H1 (cell line): ENCODE measurements at regions not wholly inside any gene's neighbourhood (a gene's known extent, or its start where the extent isn't known, plus 50 kb on each side); places are given as distances from the start of the nearest gene placed in this dataset.

Experiments used
- BRCA1 ChIP-seq: IDR thresholded peaks from 2 replicates; pipeline ENCODE4 v1.6.1; 2012; ENCODE audit warnings: low read depth, low read length, improper control_type of control experiment
- CTCF ChIP-seq, 3 experiments: IDR thresholded peaks; 1 replicate in 2 of 3; 2 replicates in 1 of 3; pipeline versions ENCODE4 v1.5.1 to v1.6.1; 2011; ENCODE audit warnings: low read length in 3 of 3, mild to moderate bottlenecking in 3 of 3, inconsistent platforms in 2 of 3, low read depth in 1 of 3, moderate library complexity in 1 of 3; ENCODE audit not compliant: insufficient read depth in 1 of 3; ENCODE audit errors: control extremely low read depth in 1 of 3
- GTF2F1 ChIP-seq: IDR thresholded peaks from 2 replicates; pipeline ENCODE4 v1.6.1; 2012; ENCODE audit warnings: low read depth, low read length, improper control_type of control experiment, borderline replicate concordance
- JUND ChIP-seq: IDR thresholded peaks from 2 replicates; pipeline ENCODE4 v1.6.1; 2011; ENCODE audit warnings: mild to moderate bottlenecking, improper control_type of control experiment, low read length
- TAF7 ChIP-seq: optimal IDR thresholded peaks from 2 replicates; pipeline ENCODE3; 2011; ENCODE audit warnings: low read depth, mild to moderate bottlenecking, inconsistent platforms, low read length, moderate library complexity, borderline replicate concordance
- TCF12 ChIP-seq: IDR thresholded peaks from 2 replicates; pipeline ENCODE4 v1.6.1; 2011; ENCODE audit warnings: low read depth, mild to moderate bottlenecking, low read length
- ZNF274 ChIP-seq: IDR thresholded peaks from 2 replicates; pipeline ENCODE4 v1.7.0; 2012; ENCODE audit warnings: low read length, borderline replicate concordance; ENCODE audit errors: extremely low read depth
- TF ChIP-seq, protein P1 (sequence below): IDR thresholded peaks from 2 replicates; pipeline ENCODE4 v1.6.1; 2012; ENCODE audit warnings: inconsistent platforms

- no peak for TF ChIP-seq TAF7
- TF ChIP-seq JUND = no peak
- TF ChIP-seq GTF2F1 = no peak
- TF ChIP-seq ZNF274 = no peak
- TF ChIP-seq CTCF (IDR thresholded peaks at IDR 0.05; ENCODE audit: control extremely low read depth in 1 of 3, insufficient read depth in 1 of 3, low read depth in 1 of 3, low read length in 3 of 3) = no peak
- no peak for TF ChIP-seq BRCA1
- TF ChIP-seq TCF12 = no peak
- TF ChIP-seq, protein P1, sequence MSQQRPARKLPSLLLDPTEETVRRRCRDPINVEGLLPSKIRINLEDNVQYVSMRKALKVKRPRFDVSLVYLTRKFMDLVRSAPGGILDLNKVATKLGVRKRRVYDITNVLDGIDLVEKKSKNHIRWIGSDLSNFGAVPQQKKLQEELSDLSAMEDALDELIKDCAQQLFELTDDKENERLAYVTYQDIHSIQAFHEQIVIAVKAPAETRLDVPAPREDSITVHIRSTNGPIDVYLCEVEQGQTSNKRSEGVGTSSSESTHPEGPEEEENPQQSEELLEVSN = no peak
These were observed 932.6 kb downstream of the C4orf33 start for GRCh38 chr4:130028552-130028951.
